B cell (primary cell): ENCODE measurements at regions not wholly inside any gene's neighbourhood (a gene's known extent, or its start where the extent isn't known, plus 50 kb on each side); places are given as distances from the start of the nearest gene placed in this dataset.

Source experiments
- ATAC-seq: fragments of 200-7000 bp; cut with Tn5 transposase; one replicate; pipeline ENCODE4 v1.10.0; 2021; ENCODE audit warnings: low read depth, mild to moderate bottlenecking, moderate number of reproducible peaks, moderate library complexity
- CTCF ChIA-PET: fragments of 350-600 bp; sonication (Branson Sonifier 250); formaldehyde crosslinking; loops from one replicate; lab custom pipeline; 2021; ENCODE audit warnings: antibody characterized with exemption, inconsistent platforms; lab: Charles Lee
- POLR2A ChIA-PET: fragments of 350-600 bp; sonication (Branson Sonifier 250); formaldehyde crosslinking; loops from one replicate; lab custom pipeline; 2021; ENCODE audit warnings: antibody characterized with exemption; lab: Charles Lee
- DNase-seq: peaks from one replicate; pipeline ENCODE4 v3.0.0; 2013
- H2AFZ ChIP-seq: 2 replicates; pipeline ENCODE4 v1.6.1; 2012; ENCODE audit warnings: mild to moderate bottlenecking, low read depth, low read length; ENCODE audit not compliant: insufficient read depth, poor library complexity, severe bottlenecking
- H3K27ac ChIP-seq, 2 donors: 1 replicate in 1 of 2; 2 replicates in 1 of 2; pipeline ENCODE4 v1.5.1; 2012 to 2013; ENCODE audit warnings: low read length in 2 of 2, mild to moderate bottlenecking in 2 of 2, moderate library complexity in 1 of 2
- H3K27me3 ChIP-seq, 4 experiments: fragments of 200-600 bp in 1 of 4; sonication (generic) in 1 of 4; replicated peaks in 1 of 4; 1 replicate in 2 of 4; 2 replicates in 2 of 4; pipeline versions ENCODE4 v1.6.1 to v1.7.0; 2013 to 2016; ENCODE audit warnings: low read length in 3 of 4, mild to moderate bottlenecking in 2 of 4, mixed read lengths in 1 of 4, moderate library complexity in 1 of 4; ENCODE audit not compliant: insufficient read depth in 4 of 4, control insufficient read depth in 3 of 4; ENCODE audit errors: control extremely low read depth in 1 of 4
- H3K36me3 ChIP-seq, 2 experiments: replicated peaks in 1 of 2; 1 replicate in 1 of 2; 2 replicates in 1 of 2; pipeline versions ENCODE4 v1.6.1 to v1.7.1; 2013; ENCODE audit warnings: low read length in 1 of 2; ENCODE audit not compliant: insufficient read depth in 2 of 2, control insufficient read depth in 1 of 2; ENCODE audit errors: control extremely low read depth in 1 of 2, extremely low read depth in 1 of 2
- H3K4me1 ChIP-seq, 2 donors: fragments of 200-600 bp in 1 of 2; sonication (generic) in 1 of 2; 1 replicate in 1 of 2; 2 replicates in 1 of 2; pipeline versions ENCODE4 v1.5.1 to v1.6.1; 2013 to 2017; ENCODE audit warnings: low read length in 2 of 2; ENCODE audit not compliant: control insufficient read depth in 2 of 2, insufficient read depth in 2 of 2
- H3K4me2 ChIP-seq: replicated peaks from 2 replicates; pipeline ENCODE3; 2012; ENCODE audit warnings: mild to moderate bottlenecking, low read depth, low read length; ENCODE audit not compliant: poor library complexity, severe bottlenecking
- H3K4me3 ChIP-seq, 5 experiments: fragments of 200-600 bp in 1 of 5; sonication (generic) in 1 of 5; 1 replicate in 3 of 5; 2 replicates in 2 of 5; pipeline versions ENCODE4 v1.5.1 to v1.7.0; 2011 to 2016; ENCODE audit warnings: low read length in 4 of 5, mild to moderate bottlenecking in 4 of 5, low read depth in 2 of 5, control low read depth in 1 of 5, moderate library complexity in 1 of 5; ENCODE audit not compliant: insufficient read depth in 1 of 5; ENCODE audit errors: control extremely low read depth in 1 of 5, extremely low read depth in 1 of 5
- H3K79me2 ChIP-seq: fragments of 200-600 bp; sonication (generic); one replicate; pipeline ENCODE4 v1.6.0; 2016; ENCODE audit warnings: low read length; ENCODE audit not compliant: control insufficient read depth, insufficient read depth
- H3K9ac ChIP-seq: fragments of 200-600 bp; sonication (generic); 2 replicates; pipeline ENCODE4 v1.6.1; 2017; ENCODE audit warnings: mild to moderate bottlenecking, low read length, moderate library complexity
- H3K9me3 ChIP-seq, 3 donors: one replicate each; pipeline versions ENCODE4 v1.6.1 to v1.7.1; 2013; ENCODE audit warnings: low read length in 2 of 3; ENCODE audit not compliant: control insufficient read depth in 2 of 3, insufficient read depth in 1 of 3; ENCODE audit errors: control extremely low read depth in 1 of 3
- H4K20me1 ChIP-seq: 2 replicates; pipeline ENCODE4 v1.6.0; 2012; ENCODE audit warnings: mild to moderate bottlenecking, low read length; ENCODE audit not compliant: insufficient read depth, control insufficient read depth, poor library complexity, severe bottlenecking
- H3K27ac Mint-ChIP-seq: one replicate; pipeline ENCODE4 v1.8.0; 2021; ENCODE audit warnings: mixed read lengths
- H3K27me3 Mint-ChIP-seq: one replicate; pipeline ENCODE4 v1.8.0; 2021; ENCODE audit warnings: mixed read lengths
- H3K4me1 Mint-ChIP-seq: one replicate; pipeline ENCODE4 v1.8.0; 2021; ENCODE audit warnings: mixed read lengths
- H3K4me3 Mint-ChIP-seq: one replicate; pipeline ENCODE4 v1.8.0; 2021; ENCODE audit warnings: mixed read lengths
- H3K9me3 Mint-ChIP-seq: one replicate; pipeline ENCODE4 v1.8.0; 2022; ENCODE audit warnings: mixed read lengths; ENCODE audit not compliant: insufficient read depth
- EZH2 ChIP-seq: IDR thresholded peaks from 2 replicates; pipeline ENCODE4 v1.6.1; 2012; ENCODE audit warnings: borderline replicate concordance, low read depth, mild to moderate bottlenecking, moderate library complexity, low read length; ENCODE audit not compliant: insufficient read depth, poor library complexity, severe bottlenecking
- WGBS: methylation state at CpG from one replicate; pipeline ENCODE4 v1.1.5; 2013; ENCODE audit warnings: missing lambda C conversion rate; ENCODE audit not compliant: insufficient coverage; 5-methylcytosine and 5-hydroxymethylcytosine counted together
- intact Hi-C: fragments of 100-400 bp; cut with micrococcal nuclease; formaldehyde crosslinking; loops from one replicate; pipeline ENCODE4 v1.10.0; 2022
- TF ChIP-seq, protein P1 (sequence below): fragments of 200-600 bp; IDR thresholded peaks from one replicate; pipeline ENCODE4 v1.8.0; 2022; ENCODE audit warnings: antibody characterized with exemption, mild to moderate bottlenecking

DNA sequence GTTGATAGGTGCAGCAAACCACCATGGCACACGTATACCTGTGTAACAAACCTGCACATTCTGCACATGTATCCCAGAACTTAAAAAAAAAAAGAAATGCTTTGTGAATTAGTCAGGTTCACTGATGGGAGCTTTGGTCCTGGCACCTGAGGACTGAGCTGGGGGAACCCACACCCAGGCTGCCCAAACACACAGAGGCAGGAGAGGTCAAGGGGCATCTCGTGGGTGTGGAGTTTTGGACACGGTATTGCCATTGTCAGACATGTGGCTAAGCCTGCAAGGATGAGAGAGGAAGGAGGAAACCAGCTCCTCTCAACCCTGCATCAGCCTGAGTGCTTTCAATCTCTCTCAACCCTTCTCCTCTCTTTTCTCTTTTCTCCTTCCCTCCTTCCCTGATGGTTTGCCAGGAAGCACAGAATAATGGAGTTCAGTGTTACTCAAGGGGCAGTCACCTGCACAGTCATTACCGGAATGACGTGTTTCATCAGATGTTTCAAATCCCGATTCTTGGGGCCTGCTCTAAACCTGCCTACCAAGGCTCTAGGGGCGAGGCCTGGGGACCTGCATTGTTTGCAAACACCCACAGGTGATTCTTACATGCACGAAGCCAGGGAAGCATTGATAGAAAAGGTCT, 89.9 kb upstream of the NEDD9 start:
- H3K9me3 ChIP-seq: no peaks in the 10 kb centered on the region
- H3K9ac ChIP-seq: no peak overlapping the region
- Mint-ChIP-seq H3K27me3 (no peaks in the 10 kb centered on the region), H3K4me3 (no peak overlapping the region), H3K4me1 (peaks cover 52% of the 10 kb centered on the region), H3K9me3 (no peaks in the 10 kb centered on the region), H3K27ac (peak overlapping the region; percentile 10)
- H3K27ac ChIP-seq: peak overlapping the region in 1 of 2 donors; percentile 33
- H3K36me3 ChIP-seq: peaks cover 4 to 40% of the 10 kb centered on the region in 2 experiments
- H3K4me1 ChIP-seq: peaks cover 22 to 24% of the 10 kb centered on the region in 2 donors
- POLR2A ChIA-PET: no interaction called here
- WGBS: 86% methylated on average over 7 of the region's 8 CpGs
- no peak overlapping the region for H3K4me3 ChIP-seq
- no peak for DNase-seq
- no peak for ATAC-seq
- peaks cover 62% of the 10 kb centered on the region for H4K20me1 ChIP-seq
- H3K79me2 ChIP-seq: peaks cover 98% of the 10 kb centered on the region
- CTCF ChIA-PET: interaction anchor here (0.6 kb wide), 1 partner anchor 108 kb away, joined by 3 read pairs; no protein-coding TSS in a partner anchor
- intact Hi-C loops: no loop called here
- no peak for TF ChIP-seq EZH2
- TF ChIP-seq, protein P1, sequence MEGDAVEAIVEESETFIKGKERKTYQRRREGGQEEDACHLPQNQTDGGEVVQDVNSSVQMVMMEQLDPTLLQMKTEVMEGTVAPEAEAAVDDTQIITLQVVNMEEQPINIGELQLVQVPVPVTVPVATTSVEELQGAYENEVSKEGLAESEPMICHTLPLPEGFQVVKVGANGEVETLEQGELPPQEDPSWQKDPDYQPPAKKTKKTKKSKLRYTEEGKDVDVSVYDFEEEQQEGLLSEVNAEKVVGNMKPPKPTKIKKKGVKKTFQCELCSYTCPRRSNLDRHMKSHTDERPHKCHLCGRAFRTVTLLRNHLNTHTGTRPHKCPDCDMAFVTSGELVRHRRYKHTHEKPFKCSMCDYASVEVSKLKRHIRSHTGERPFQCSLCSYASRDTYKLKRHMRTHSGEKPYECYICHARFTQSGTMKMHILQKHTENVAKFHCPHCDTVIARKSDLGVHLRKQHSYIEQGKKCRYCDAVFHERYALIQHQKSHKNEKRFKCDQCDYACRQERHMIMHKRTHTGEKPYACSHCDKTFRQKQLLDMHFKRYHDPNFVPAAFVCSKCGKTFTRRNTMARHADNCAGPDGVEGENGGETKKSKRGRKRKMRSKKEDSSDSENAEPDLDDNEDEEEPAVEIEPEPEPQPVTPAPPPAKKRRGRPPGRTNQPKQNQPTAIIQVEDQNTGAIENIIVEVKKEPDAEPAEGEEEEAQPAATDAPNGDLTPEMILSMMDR: no peak
- no peaks in the 10 kb centered on the region for H3K27me3 ChIP-seq
- no peak overlapping the region for H3K4me2 ChIP-seq
- H2AFZ ChIP-seq: no peak overlapping the region

DNA sequence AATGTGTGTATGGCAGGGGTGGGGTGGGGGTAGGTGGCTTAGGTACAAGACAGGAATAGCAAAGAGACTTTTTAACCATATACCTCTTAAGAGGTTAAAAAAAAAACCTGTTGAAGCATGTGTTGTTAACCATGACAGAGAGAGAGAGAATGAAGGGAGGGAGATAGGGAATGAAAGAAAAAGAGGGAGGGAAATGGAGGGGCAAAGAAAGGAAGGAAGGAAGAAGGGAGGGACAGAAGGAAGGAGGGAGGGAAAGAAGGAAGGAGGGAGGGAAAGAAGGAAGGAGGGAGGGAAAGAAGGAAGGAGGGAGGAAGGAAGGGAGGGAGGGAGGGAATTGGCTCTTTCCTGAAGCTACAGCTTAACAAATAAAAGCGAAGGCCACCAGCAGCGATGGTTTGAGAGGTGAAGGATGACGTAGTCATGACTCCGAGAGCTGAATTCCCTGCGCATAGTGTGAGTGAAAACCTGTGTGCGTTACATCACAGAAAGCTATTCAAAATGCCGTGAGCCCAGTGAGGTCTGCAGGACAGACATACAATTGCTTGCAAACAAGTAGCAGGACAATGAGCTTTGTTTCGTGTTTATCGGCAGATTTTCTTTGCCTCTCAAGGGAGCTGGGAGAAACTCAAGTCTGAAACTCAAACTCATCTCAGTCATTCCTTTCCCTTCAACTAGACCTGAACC, 88.6 kb upstream of the NEDD9 start:
- Mint-ChIP-seq H3K27me3 (no peaks in the 10 kb centered on the region), H3K4me1 (peaks cover 51% of the 10 kb centered on the region), H3K9me3 (no peaks in the 10 kb centered on the region), H3K4me3 (no peak overlapping the region), H3K27ac (no peak overlapping the region)
- H3K27ac ChIP-seq: peak overlapping the region in 1 of 2 donors; percentile 30
- TF ChIP-seq EZH2: no peak
- TF ChIP-seq, protein P1: no peak
- H3K4me3 ChIP-seq: no peak overlapping the region
- no peak for ATAC-seq
- H3K4me1 ChIP-seq: peaks cover 22 to 24% of the 10 kb centered on the region in 2 donors
- no peak for DNase-seq
- POLR2A ChIA-PET: interaction anchor here (0.7 kb wide), 2 partner anchors 26 to 110 kb away, joined by 3 read pairs; no protein-coding TSS in a partner anchor
- H3K9me3 ChIP-seq: no peaks in the 10 kb centered on the region
- intact Hi-C loops: no loop called here
- WGBS: 97% methylated on average over 7 of the region's 9 CpGs
- H4K20me1 ChIP-seq: peaks cover 63% of the 10 kb centered on the region
- H3K9ac ChIP-seq: no peak overlapping the region
- peaks cover 98% of the 10 kb centered on the region for H3K79me2 ChIP-seq
- H3K4me2 ChIP-seq: no peak overlapping the region
- H3K36me3 ChIP-seq: peaks cover 9 to 36% of the 10 kb centered on the region in 2 experiments
- H3K27me3 ChIP-seq: no peaks in the 10 kb centered on the region
- CTCF ChIA-PET: no interaction called here
- no peak overlapping the region for H2AFZ ChIP-seq
